ENCODE measurements at regions not wholly inside any gene's neighbourhood (a gene's known extent, or its start where the extent isn't known, plus 50 kb on each side); places are given as distances from the start of the nearest gene placed in this dataset.

DNA sequence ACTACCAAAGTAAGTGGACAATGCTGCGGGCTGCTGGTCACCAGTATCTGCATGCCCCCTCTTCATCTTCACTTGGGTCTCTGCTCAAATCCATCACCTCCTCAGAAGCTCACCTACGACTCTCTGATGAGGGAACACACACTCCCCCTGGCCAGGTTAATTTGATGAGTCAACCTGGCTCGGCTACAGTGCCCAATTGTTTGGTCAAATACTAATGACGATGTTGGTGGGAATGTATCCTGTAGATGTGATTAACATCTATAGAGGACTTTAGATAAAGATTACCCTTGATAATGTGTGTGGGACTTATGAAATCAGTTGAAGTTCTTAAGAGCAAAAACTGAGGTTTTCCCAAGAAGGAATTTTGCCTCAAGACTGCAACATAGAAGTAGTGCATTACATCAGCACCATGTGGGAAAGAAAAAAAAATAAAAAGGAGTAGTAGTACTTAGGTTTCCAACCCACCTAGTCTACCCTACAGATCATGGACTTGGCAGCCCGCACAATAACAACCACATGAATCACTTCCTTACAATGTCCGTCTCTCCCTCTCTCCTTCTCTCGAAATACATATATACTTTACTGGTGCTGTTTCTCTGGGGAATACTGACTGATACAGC, 467.3 kb downstream of the DNAH5 start:
- DNase-seq (ENCODE audit: low spot score): no peak

DNA sequence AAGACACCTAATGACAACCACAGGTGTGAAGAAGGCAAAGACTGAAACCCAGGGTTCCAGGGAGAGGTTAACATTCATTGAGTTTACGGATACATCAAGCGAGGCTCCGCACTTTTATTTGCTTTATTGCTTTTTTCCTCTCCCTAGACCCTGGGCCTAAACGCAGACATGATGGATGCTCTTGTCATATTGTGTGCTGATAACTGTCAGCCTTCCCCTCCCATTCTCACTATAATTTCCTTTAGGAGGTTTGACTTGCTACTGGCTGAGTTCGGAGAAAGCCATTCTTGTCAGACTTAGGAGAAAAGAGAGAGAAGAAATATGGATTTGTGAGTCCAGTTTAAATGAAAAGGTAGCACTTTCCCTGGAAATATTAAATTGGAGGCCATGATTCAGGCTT, 471.6 kb downstream of the DNAH5 start:
- DNase-seq (ENCODE audit: low spot score): no peak

DNA sequence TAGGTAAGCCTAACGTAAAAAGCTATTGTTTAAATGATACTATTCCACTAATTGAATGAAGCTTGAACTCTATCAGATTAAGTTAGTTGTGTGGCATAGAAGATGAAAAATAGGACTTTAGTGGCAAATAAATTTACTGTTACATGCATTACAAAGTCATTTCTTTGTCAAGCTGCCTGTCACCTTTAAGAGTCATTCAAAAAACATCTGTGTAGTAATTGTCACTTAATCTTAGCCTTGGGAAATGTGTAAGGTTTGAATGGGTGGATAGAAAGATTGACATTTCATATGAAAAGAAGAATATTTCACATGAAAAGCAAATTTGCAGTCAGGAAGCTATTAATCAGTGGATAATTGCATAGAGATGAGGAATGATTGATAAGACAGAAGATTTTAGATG, 473.5 kb downstream of the DNAH5 start:
- DNase-seq (ENCODE audit: low spot score): no peak

DNA sequence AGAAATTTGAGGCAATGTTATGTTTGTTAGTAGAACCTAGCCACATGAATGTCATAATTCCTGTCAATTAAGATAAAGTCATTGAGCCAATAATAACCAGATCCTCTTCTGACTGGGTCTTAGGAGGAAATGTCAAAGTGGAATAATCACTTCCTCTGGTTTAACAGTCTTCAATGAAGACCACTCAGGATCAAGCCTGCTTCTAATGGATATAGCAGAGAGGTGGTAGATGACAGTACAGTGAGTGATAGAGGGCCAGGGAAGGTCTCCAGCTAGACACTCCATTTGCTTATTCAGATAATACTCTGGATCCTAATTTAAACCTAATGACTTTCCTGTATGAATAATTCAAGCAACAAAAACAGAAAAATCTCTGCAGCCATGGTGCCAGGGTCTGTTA, 474.2 kb downstream of the DNAH5 start:
- DNase-seq (ENCODE audit: low spot score): no peak

DNA sequence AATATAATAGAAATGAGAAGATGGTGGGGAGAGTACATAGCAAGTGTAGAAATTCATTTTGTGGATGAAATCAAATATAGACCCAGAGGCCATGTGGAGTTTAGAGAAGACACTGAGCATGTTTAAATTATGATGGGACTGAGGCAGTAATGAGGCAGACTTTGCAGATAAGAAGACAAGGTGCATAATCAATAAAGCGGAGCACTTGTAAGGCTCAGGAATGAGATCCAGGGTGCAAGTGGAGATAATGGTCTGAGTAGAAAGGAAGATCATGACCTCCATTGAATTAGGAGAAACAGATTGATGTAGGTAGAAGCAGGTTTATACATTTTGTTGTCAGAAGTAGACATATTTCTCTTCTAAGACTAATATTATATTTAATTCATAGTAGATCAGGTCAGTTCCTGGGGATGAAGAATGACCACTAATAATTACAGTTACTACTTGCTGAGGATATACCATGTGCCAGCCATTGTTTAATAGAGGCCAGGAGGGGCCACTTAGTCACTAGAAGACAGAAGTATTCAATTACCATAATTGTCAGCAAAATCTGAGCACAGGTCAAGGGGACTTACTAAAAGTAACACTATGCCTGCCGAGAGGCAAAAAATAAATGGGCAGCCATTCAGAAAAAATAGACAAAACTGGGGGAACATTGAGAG, 479.8 kb downstream of the DNAH5 start:
- DNase-seq (ENCODE audit: low spot score): no peak

DNA sequence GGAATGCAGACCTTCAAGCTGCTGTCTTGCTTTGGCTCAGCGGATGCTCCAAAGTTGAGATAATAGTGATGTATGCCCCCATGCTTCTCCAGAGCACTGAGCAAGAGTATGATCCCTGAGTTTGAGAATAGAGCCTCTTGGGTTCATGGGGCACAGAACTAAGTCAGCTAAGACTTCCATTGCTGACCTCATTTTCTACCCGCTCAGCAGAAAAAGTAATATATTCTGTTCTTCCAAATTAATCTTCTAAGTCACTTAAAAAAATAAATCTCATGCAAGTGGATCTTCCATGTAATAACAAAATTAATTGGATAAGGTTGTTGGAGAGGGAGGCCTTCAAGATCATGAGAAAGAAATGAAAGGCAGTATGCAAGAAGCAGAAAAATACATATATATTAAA, 483.9 kb downstream of the DNAH5 start:
- DNase-seq (ENCODE audit: low spot score): no peak

DNA sequence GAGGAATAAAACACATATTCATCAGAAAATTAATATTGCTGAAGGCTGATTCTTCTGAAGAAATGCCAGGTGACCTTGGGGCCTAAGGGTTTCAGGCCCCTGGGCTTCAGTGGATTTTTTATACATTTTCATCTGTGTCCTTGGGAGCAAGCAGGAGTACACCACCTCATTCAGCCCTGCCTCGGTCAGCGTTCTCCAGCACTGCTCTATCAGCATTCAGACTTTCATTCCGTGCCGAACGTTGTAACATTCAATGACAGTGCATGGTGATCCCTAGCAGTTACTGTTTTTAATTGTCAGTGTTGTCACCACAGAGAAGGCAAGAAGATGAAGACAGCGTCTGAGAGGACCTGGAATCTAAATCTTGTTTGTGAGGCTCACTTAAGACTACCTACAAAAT, 490.4 kb downstream of the DNAH5 start:
- DNase-seq (ENCODE audit: low spot score): no peak

DNA sequence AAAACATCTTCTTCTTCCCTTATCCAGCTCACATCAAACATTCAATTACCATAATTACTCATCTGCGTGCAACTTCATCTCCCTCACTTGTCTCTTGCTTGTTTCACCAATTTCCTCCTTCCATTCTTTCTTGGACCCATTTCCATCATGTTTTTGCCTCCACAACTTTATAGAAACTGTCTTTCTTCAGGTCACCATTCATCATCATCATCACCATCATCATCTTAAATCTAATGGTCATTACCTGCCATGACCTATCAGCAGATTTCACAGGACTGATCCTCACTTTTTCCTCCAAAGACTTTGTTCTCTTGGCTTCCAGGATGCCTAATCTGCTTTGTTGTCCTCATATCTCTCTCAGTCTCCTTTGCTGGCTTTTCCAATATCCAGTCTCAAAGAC, 495.6 kb downstream of the DNAH5 start:
- no peak for DNase-seq (ENCODE audit: low spot score)

DNA sequence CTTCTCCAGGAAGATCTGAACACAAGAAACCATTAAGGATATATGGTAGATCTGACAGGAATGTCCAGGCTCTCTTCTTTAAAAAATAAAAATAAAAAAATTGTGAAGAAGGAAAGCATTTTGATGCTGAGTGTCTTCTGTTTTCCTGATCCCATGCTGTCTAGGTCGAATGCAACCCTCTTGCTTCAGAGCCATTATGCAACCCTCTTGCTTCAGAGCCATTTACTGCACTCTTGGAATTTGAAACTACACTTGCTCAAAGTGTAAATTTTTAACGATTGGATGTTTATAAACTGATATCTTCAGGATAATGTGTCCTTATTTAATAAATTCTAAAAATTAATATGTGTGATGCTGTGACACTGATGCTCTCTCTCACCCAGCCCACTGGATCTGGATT, 505.1 kb downstream of the DNAH5 start:
- DNase-seq (ENCODE audit: low spot score): no peak

DNA sequence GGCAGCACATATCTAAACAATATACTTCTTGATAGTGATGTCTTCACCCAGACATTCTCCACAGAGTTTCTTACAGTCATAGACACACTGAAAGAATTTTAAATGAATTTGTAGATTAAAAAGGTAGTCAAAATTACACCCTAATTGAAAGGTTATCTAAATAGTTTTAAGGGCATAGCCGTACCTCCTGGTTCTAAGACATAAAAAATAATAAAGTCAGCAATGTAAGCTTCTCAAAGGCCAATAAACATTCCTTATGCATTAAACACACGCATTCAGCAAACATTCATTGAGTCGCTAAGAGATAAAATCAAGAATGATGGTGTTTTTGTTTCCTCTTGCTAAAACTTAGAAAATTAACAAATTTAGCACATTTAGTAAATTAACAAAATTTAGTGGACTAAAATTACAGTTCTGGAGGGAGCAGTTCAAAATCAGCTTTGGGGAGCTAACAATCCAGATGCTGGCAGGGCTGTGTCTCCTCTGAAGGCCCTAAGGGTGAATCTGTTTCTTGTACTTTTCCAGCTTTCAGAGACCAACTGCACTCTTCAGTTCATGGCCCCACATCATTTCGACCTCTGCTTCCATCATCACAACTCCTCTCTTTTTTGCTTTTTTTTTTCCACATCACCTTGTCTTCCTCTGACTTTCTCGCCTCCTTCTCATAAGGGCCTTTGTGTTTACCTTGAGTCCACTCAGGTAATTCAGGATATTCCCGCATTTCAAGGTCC, 516.5 kb downstream of the DNAH5 start:
- DNase-seq (ENCODE audit: low spot score): no peak

DNA sequence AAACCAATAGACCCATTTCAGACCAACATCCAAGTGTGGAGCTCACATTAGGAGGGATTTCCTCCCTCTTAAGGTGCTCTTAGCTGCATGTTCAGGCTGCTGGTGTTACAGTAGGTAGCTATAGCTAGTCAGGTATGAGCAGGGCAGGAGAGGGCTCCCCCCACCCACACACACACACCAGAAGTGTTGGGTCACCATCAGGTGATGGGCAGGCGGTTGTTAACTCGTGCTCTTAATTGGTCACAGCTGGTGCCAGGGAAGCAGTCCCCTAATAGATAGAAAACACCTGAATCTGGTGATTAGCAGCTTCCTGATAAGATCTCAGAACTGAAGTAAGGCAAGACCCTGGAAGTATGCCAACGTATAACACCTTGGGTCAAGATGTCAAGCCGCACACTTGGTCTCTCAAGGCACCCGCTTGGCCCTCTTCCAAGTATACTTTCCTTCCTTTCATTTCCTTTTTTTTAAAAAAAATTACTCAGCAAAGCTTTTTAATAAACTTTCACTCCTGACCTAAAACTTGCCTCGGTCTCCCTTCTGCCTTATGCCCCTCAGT, 532.4 kb downstream of the DNAH5 start:
- DNase-seq (ENCODE audit: low spot score): no peak

DNA sequence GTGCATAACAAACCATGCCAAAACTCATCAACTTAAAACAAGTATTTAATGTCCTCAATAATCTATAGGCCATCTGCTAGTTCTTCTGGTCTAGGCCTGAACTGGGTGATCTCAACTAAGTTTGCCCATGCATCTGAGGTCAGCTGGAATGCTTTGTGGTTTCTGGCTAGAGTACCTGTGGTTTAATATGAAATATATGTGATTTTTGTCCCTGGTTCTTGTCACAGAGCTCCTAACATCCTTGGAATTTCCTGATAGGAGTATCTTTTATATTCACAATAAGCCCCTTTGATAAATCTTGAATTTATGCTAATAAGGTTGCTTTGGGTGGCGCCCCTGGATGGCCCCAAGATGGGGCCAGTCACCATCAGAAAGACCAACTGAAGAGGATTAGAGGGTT, 535.9 kb downstream of the DNAH5 start:
- DNase-seq (ENCODE audit: low spot score): no peak

DNA sequence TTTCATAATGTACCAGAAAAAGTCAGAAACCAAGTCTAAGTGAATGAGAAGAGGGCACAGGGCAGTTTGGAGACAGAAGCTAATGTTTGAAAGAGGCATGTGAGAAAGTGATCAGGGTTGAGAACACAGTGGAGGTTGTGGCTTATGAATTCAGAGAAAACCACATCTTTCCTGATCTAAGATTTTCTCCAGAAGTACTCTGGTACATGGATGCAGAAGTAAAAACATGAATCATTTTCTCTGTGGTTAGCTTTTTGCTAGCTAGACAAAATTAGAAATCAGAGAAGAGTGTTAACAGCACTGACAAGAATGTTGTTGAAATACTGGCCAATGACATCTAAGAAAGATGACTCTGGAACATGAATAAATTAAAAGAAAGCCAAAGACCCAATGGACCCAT, 541.1 kb downstream of the DNAH5 start:
- DNase-seq (ENCODE audit: low spot score): no peak

DNA sequence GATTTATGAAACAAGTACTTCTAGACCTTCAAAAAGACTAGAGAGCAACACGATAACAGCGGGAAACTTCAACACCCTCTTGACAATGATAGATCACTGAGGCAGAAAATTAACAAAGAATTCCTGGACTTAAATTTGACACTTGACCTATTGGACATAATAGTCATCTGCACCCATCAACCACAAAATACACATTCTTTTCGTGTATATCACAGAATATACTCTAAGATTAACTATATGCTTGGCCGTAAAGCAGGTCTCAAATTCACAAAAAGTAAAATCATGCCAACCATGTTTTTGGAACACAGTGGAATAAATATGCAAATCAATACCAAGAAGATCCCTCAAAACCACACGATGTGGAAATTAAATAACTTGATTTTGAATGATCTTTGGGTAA, 559.4 kb downstream of the DNAH5 start:
- no peak for DNase-seq (ENCODE audit: low spot score)

DNA sequence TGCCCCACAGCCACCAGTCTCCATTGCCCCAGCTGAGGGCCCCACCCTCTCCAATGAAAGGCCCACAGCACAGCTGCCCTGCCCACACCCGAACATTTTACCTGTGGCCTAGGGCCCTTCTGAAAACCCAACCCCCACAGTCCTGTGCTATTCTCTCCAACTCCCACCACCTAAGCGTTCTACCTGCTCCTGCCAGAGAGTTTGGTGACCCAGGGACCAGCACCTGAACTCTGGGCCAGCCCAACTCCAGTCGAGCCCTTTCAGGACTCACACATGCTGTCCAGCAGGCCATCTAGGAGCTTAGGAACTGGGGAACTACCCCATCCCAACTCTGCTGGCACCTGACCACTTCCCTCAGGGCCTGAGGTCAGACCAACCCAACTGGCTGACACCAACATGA, 562.3 kb downstream of the DNAH5 start:
- DNase-seq (ENCODE audit: low spot score): no peak

DNA sequence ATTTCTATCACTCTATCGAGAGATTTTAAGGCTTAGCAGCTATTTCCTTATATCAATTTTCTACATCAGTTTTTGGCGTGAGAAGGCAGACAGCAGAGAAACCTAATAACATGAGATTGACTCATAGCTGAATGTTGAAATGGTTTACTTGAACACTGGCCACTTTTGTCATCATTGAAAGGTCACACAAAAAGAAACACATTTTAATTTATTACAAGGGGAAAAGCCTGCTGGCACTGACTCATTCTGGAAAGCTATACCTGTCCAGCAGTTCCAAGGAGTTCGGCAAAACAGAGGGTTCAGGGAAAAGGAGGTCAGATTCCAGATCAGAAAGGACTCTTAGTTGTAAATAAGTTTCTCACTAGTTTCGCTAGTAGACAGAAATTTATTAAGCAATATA, 566.4 kb downstream of the DNAH5 start:
- DNase-seq (ENCODE audit: low spot score): no peak

DNA sequence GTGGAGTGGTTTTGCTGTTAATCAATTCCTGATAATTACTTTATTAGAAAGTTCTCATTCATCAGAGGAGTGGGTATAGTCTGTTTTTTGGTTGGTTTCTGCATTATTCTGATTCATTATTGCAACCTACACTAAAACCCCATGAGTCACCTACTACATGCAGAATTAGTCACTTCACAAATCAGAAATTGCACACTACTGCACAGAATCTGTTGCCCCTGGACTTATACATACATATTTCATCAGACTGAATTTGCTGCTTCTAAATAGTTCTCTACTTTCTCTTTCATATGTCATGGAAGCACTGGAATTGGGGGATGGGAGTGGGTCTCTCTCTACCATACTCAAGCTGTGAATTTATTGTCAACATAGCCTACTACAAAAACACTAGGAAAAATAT, 585.1 kb downstream of the DNAH5 start:
- no peak for DNase-seq (ENCODE audit: low spot score)

DNA sequence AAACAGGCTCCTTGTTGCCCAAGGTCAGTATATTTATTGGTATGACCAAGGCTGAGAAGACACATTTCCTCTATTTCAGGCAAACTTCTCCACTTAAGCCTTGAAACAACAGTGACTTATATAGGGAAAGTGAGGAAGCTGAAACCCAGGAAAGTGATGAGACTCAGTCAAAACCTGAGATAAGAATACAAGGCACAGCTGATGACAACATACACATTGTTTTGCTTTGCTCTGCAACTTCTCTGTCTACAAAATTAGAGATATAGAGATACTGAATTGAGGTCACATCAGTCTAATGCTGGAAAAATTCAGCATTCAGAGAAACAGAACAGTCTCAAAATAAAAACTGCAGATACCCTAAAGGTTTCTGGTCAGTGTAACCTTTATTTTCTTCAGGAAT, 586.1 kb downstream of the DNAH5 start:
- DNase-seq (ENCODE audit: low spot score): no peak

DNA sequence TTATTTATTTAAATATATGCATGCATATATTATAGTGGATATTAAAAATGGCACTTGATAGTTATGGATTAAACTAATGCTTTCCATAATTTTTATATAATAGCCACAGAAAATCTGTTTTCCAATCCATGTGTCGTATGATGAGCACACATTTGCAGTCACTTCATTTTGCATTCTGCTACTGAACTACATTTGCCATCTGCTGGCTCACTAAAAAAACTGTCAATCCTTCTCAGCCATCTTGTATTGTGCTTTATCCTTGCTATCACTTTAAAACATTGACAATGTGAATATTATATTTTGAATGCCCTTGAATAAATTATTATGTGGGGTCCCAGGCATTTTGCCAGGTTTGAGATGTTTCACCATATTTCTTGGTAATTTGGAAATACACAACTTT, 586.6 kb downstream of the DNAH5 start:
- no peak for DNase-seq (ENCODE audit: low spot score)

DNA sequence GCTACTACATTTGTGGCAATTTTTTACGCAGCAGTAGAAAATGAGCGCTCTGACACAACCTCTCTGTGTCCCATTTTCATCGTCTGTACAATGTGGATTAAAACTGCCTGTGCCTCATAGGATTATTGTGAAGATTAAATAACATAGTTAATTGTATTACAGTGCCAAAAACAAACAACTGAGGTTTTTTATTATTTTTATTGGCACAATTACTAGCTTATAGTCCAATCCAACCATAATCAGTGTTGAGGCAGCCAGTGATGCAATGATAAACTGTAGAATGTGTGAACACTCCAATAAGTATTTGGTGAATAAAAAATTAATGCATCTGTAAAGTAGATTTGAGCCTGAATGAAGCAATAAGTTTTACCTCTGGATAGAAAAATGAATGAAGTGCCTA, 588.3 kb downstream of the DNAH5 start:
- no peak for DNase-seq (ENCODE audit: low spot score)

DNA sequence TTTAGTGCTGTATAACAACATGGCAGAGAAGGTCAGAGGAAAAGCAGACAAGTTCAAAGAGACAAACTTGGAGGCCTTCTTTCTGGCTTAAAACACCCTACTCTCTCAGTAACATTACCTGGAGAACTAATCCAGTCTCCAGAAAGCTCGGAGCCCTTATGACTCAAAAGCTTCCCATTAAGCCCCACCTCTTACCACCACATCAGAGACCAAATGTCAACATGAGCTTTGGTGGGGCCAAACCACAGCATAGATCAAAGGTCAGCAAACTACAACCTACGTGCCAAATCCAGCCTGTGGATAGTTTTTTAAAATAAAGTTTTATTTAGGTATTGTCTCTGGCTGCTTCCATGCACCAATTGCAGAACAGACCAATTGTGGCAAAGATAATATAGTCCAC, 589.9 kb downstream of the DNAH5 start:
- DNase-seq (ENCODE audit: low spot score): no peak

DNA sequence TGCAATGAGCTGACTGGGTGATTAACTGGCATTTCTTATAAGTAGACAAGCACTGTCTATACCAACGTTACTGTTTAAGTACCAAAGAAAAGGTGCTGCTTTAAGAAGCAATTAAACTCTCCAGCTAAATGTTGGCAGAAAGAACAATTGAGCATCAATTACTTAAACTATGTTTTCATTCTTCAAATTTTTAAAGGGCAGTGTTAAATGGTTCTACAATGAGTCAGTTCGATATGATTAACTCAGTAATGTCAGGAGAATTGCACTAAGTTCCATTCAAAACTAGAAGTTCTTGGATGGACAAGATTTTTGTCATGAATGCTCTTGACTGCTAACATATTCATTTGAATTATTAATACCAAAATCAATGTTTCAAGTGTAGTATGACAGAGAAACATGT, 593.7 kb downstream of the DNAH5 start:
- no peak for DNase-seq (ENCODE audit: low spot score)

DNA sequence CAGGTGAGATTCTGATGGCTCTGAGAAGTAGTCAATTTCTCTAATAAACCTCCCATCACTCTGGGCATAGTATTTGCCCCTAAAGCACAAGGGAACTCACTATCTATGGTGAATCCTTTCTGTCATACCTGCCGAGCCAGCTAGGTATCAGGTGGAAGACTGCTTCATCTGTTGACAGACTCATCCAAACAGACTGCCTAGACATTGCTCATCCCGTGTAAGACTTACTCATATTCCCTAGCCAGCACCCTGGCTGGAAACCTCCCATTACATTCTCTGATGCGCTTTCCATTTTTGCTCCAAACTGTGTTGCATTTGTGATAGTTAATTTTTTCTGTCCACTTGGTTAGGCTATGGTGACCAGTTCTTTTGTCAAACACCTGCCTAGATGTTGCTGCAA, 595.9 kb downstream of the DNAH5 start:
- no peak for DNase-seq (ENCODE audit: low spot score)

Measured in ecto neural progenitor cell (in vitro differentiated cells).